HL-60 (cell line): ENCODE measurements at regions not wholly inside any gene's neighbourhood (a gene's known extent, or its start where the extent isn't known, plus 50 kb on each side); places are given as distances from the start of the nearest gene placed in this dataset.

Source experiments
- GABPA ChIP-seq: IDR thresholded peaks from 2 replicates; pipeline ENCODE4 v1.6.1; 2012; ENCODE audit warnings: low read depth
- POLR2AphosphoS5 ChIP-seq: IDR thresholded peaks from 2 replicates; pipeline ENCODE4 v1.6.1; 2012; ENCODE audit warnings: low read depth
- TF ChIP-seq, protein P1 (sequence below): IDR thresholded peaks from one replicate; pipeline ENCODE4 v1.5.1; 2011; ENCODE audit warnings: low read length, control low read depth, inconsistent platforms; ENCODE audit not compliant: insufficient read depth

DNA sequence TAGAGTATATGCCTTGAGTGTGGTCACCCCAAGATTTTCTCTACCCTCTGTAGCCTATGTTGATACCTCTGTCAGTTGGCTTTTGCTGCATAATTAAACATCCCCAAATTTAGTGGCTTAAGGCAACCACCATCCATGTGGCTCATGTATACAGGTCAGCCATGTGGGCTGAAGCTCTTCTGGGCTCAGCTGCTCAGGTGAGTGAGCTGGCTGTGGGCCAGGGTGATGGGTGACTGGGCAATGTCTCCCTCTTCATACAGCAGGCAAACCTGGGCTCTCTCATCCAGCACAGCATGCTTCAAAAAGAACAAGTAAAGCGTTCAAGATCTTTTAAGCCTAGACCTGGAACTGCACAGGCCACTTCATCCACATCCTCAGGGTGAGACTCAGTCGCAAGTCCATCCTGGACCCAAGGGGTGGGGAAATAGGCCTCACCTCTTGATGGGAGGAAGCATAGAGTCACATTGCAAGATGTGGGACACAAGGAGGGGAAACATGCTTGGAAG lies 188.2 kb upstream of the TAS2R1 start:
- no peak for TF ChIP-seq POLR2AphosphoS5
- TF ChIP-seq, protein P1, sequence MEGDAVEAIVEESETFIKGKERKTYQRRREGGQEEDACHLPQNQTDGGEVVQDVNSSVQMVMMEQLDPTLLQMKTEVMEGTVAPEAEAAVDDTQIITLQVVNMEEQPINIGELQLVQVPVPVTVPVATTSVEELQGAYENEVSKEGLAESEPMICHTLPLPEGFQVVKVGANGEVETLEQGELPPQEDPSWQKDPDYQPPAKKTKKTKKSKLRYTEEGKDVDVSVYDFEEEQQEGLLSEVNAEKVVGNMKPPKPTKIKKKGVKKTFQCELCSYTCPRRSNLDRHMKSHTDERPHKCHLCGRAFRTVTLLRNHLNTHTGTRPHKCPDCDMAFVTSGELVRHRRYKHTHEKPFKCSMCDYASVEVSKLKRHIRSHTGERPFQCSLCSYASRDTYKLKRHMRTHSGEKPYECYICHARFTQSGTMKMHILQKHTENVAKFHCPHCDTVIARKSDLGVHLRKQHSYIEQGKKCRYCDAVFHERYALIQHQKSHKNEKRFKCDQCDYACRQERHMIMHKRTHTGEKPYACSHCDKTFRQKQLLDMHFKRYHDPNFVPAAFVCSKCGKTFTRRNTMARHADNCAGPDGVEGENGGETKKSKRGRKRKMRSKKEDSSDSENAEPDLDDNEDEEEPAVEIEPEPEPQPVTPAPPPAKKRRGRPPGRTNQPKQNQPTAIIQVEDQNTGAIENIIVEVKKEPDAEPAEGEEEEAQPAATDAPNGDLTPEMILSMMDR = no peak
- no peak for TF ChIP-seq GABPA
